PC-3 (cell line): ENCODE measurements at regions not wholly inside any gene's neighbourhood (a gene's known extent, or its start where the extent isn't known, plus 50 kb on each side); places are given as distances from the start of the nearest gene placed in this dataset.
"Not testable (repeated sequence)": the region's sequence is repeated elsewhere in the genome, so short reads cannot be mapped to it uniquely, and the experiment has no call there.

Experiments
- ATAC-seq: fragments of 200-7000 bp; cut with Tn5 transposase; 2 replicates; pipeline ENCODE4 v1.9.1; 2020; ENCODE audit warnings: mild to moderate bottlenecking, moderate library complexity
- BruUV-seq: library from RNA; stranded (reverse); fragments of 400-500 nt; replicated peaks from 2 replicates; lab custom pipeline; 2021; lab: Mats Ljungman, UMichigan
- CTCF ChIA-PET: fragments of 300-600 bp; sonication (Branson Sonifier 250); formaldehyde crosslinking; loops from one replicate; lab custom pipeline; 2022; ENCODE audit warnings: antibody characterized with exemption; lab: Charles Lee
- POLR2A ChIA-PET: fragments of 300-600 bp; sonication (Branson Sonifier 250); formaldehyde crosslinking; loops from one replicate; lab custom pipeline; 2022; ENCODE audit warnings: antibody characterized with exemption; ENCODE audit not compliant: unreplicated experiment; lab: Charles Lee
- DNase-seq: peaks from one replicate; pipeline ENCODE4 v3.0.0-alpha.2; 2015
- H2AFZ ChIP-seq: fragments of 300-600 bp; sonication (generic); 2 replicates; pipeline ENCODE4 v1.6.0; 2016; ENCODE audit warnings: antibody characterized with exemption, low read length
- H3F3A ChIP-seq: fragments of 300-600 bp; sonication (generic); one replicate; pipeline ENCODE4 v1.6.0; 2017; ENCODE audit warnings: antibody characterized with exemption, low read length, control low read depth, mild to moderate bottlenecking; ENCODE audit not compliant: unreplicated experiment
- H3K27ac ChIP-seq: fragments of 300-600 bp; sonication (generic); 2 replicates; pipeline ENCODE4 v1.5.1; 2016; ENCODE audit warnings: mild to moderate bottlenecking, low read length
- H3K27me3 ChIP-seq: fragments of 300-600 bp; sonication (generic); 2 replicates; pipeline ENCODE4 v1.6.1; 2016; ENCODE audit warnings: low read length, mixed read lengths
- H3K36me3 ChIP-seq: fragments of 300-600 bp; sonication (generic); 2 replicates; pipeline ENCODE4 v1.6.1; 2016; ENCODE audit warnings: low read depth, mixed run types, low read length, mixed read lengths
- H3K4me1 ChIP-seq: fragments of 300-600 bp; sonication (generic); 2 replicates; pipeline ENCODE4 v1.5.1; 2016; ENCODE audit warnings: low read length; ENCODE audit not compliant: insufficient read depth
- H3K4me2 ChIP-seq: fragments of 300-600 bp; sonication (generic); 2 replicates; pipeline ENCODE4 v1.6.0; 2016; ENCODE audit warnings: low read length
- H3K4me3 ChIP-seq: fragments of 300-600 bp; sonication (generic); 2 replicates; pipeline ENCODE4 v1.5.1; 2016; ENCODE audit warnings: mild to moderate bottlenecking, low read length, mixed read lengths
- H3K79me2 ChIP-seq: fragments of 300-600 bp; sonication (generic); 2 replicates; pipeline ENCODE4 v1.6.1; 2017; ENCODE audit warnings: low read length, mixed read lengths
- H3K9ac ChIP-seq: fragments of 300-600 bp; sonication (generic); 2 replicates; pipeline ENCODE4 v1.6.0; 2016; ENCODE audit warnings: mild to moderate bottlenecking, low read length
- H3K9me2 ChIP-seq: fragments of 300-600 bp; sonication (generic); replicated peaks from 2 replicates; pipeline ENCODE4 v1.6.1; 2016; ENCODE audit warnings: mixed run types, low read length, mixed read lengths
- H3K9me3 ChIP-seq: fragments of 300-600 bp; sonication (generic); 2 replicates; pipeline ENCODE4 v1.6.1; 2016; ENCODE audit warnings: low read length, mixed read lengths
- H4K20me1 ChIP-seq: fragments of 300-600 bp; sonication (generic); 2 replicates; pipeline ENCODE4 v1.6.1; 2016; ENCODE audit warnings: low read length, mixed read lengths
- EZH2 ChIP-seq: fragments of 300-600 bp; sonication (generic); IDR thresholded peaks from one replicate; pipeline ENCODE4 v1.6.1; 2017; ENCODE audit warnings: antibody characterized with exemption, mild to moderate bottlenecking, low read length; ENCODE audit not compliant: unreplicated experiment
- EZH2phosphoT487 ChIP-seq: fragments of 300-600 bp; sonication (generic); IDR thresholded peaks from 2 replicates; pipeline ENCODE4 v1.6.1; 2018; ENCODE audit warnings: mild to moderate bottlenecking, antibody characterized with exemption, low read length, borderline replicate concordance
- intact Hi-C: fragments of 100-400 bp; cut with micrococcal nuclease; formaldehyde crosslinking; loops from 2 replicates; pipeline ENCODE4 v1.9.0; 2023
- TF ChIP-seq, protein P1 (sequence below): fragments of 300-600 bp; sonication (generic); conservative IDR thresholded peaks from 2 replicates; pipeline ENCODE4 v1.5.1; 2017; ENCODE audit warnings: antibody characterized with exemption, low read depth, mild to moderate bottlenecking, low read length

DNA sequence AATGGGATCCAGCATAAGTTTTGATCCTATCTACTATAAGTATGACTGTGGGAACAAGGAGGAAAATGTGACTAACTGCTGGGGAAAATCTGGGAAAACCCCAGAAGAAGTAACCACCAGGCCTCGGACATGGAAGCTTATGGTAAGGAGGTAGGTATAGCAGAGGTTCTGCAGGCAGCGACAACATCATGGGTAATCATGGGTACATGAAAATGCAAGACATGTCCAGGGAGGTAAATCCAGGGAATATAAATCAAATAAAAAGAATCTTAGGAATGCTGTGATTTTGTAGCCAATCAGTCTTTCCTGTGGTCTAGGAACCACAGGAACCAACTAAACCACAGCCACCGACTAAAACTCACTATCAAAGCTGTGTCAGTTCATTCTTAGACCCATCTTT is 168.3 kb upstream of the NPY start:
- no peaks in the 10 kb centered on the region for H3K79me2 ChIP-seq
- H3K9me3 ChIP-seq, result no peaks in the 10 kb centered on the region
- H3K9ac ChIP-seq, result no peak overlapping the region
- H3K9me2 ChIP-seq, result no peaks in the 10 kb centered on the region
- H2AFZ ChIP-seq, result no peak overlapping the region
- DNase-seq, result no peak
- BruUV-seq, result no TSS peak
- no peaks in the 10 kb centered on the region for H3K27me3 ChIP-seq
- POLR2A ChIA-PET, result no interaction called here
- no peak for TF ChIP-seq EZH2phosphoT487
- H3K36me3 ChIP-seq, result no peaks in the 10 kb centered on the region
- H3K27ac ChIP-seq, result no peak overlapping the region
- H3K4me3 ChIP-seq, result no peak overlapping the region
- no peaks in the 10 kb centered on the region for H3K4me1 ChIP-seq
- no peaks in the 10 kb centered on the region for H3F3A ChIP-seq
- no peak overlapping the region for H3K4me2 ChIP-seq
- H4K20me1 ChIP-seq, result no peaks in the 10 kb centered on the region
- CTCF ChIA-PET, result no interaction called here
- intact Hi-C loops, result no loop called here
- ATAC-seq, result no peak

DNA sequence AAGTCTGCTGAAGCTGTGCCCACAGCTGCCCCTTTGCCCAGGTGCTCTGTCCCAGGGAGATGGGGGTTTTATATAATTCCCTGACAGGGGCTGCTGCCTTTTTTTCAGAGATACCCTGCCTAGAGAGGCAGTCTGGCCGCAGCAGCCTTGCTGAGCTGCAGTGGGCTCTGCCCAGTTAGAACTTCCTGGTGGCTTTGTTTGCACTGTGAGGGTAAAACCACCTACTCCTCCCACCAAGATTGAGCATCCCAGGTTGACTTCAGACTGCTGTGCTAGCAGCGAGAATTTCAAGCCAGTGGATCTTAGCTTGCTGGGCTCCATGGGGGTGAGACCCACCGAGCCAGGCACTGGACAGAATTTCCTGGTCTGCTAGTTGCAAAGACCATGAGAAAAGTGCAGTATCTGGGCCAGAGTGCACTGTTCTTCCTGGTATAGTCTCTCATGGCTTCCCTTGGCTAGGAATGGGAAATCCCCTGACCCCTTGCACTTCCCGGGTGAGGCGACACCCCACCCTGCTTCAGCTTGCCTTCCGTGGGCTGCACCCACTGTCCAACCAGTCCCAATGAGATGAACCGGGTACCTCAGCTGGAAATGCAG is 166.0 kb upstream of the NPY start:
- H3K4me2 ChIP-seq, H4K20me1 ChIP-seq, H3K9me2 ChIP-seq, H3F3A ChIP-seq, DNase-seq, H2AFZ ChIP-seq, ATAC-seq, H3K27ac ChIP-seq, H3K9ac ChIP-seq, intact Hi-C loops, H3K36me3 ChIP-seq, POLR2A ChIA-PET, CTCF ChIA-PET, H3K4me3 ChIP-seq, H3K4me1 ChIP-seq, BruUV-seq, H3K9me3 ChIP-seq, H3K79me2 ChIP-seq, H3K27me3 ChIP-seq: not testable (repeated sequence)

DNA sequence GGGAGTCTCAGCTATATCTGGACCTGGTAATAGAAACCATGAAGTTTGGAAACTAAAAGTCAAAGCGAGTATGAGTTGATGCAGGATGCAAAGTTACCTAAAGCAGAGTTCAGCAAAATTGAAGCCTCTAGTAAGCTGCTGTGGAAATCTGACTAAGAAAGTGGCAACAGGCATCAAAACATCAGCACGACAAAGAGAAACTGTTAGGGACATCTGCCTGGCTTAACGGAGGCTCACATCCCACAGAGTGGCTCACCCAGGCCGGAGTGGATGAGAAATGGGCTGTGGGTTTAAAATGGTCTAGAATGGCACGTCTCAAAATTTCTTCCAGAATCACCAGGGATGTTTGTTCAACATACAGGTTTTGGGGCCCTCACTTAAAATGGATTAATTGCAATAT is 164.1 kb upstream of the NPY start:
- no peaks in the 10 kb centered on the region for H3K9me3 ChIP-seq
- H3K79me2 ChIP-seq, result no peaks in the 10 kb centered on the region
- no peak overlapping the region for H3K4me2 ChIP-seq
- intact Hi-C loops, result no loop called here
- no peak for ATAC-seq
- no TSS peak for BruUV-seq
- POLR2A ChIA-PET, result no interaction called here
- no peaks in the 10 kb centered on the region for H3K4me1 ChIP-seq
- CTCF ChIA-PET, result no interaction called here
- no peak overlapping the region for H3K9ac ChIP-seq
- DNase-seq, result no peak
- H3K27ac ChIP-seq, result no peak overlapping the region
- no peaks in the 10 kb centered on the region for H4K20me1 ChIP-seq
- H3K27me3 ChIP-seq, result no peaks in the 10 kb centered on the region
- no peak overlapping the region for H2AFZ ChIP-seq
- no peaks in the 10 kb centered on the region for H3K36me3 ChIP-seq
- H3F3A ChIP-seq, result no peaks in the 10 kb centered on the region
- no peak overlapping the region for H3K4me3 ChIP-seq
- TF ChIP-seq, protein P1, sequence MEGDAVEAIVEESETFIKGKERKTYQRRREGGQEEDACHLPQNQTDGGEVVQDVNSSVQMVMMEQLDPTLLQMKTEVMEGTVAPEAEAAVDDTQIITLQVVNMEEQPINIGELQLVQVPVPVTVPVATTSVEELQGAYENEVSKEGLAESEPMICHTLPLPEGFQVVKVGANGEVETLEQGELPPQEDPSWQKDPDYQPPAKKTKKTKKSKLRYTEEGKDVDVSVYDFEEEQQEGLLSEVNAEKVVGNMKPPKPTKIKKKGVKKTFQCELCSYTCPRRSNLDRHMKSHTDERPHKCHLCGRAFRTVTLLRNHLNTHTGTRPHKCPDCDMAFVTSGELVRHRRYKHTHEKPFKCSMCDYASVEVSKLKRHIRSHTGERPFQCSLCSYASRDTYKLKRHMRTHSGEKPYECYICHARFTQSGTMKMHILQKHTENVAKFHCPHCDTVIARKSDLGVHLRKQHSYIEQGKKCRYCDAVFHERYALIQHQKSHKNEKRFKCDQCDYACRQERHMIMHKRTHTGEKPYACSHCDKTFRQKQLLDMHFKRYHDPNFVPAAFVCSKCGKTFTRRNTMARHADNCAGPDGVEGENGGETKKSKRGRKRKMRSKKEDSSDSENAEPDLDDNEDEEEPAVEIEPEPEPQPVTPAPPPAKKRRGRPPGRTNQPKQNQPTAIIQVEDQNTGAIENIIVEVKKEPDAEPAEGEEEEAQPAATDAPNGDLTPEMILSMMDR, result no peak
- no peak for TF ChIP-seq EZH2
- no peak for TF ChIP-seq EZH2phosphoT487
- no peaks in the 10 kb centered on the region for H3K9me2 ChIP-seq

DNA sequence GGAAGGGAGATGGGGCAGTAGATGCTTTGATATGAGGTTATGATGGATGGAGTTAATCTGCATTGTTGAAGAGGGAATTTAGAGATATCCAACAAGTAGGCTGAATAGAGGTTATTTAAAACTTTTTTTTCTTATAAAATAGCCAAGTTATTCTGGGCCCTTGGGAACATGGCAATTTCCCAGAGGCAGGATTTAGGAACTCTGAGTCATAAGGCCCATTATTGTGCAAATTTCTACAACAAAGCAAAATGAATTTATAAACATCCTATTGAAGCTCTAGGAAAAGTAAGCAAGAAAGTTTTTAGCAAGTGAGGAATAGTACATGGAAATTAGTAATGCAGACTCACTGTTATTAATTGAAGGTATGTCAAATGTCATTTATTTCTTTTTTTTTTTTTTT is 160.9 kb upstream of the NPY start:
- no peaks in the 10 kb centered on the region for H3F3A ChIP-seq
- no peaks in the 10 kb centered on the region for H3K4me1 ChIP-seq
- no peaks in the 10 kb centered on the region for H4K20me1 ChIP-seq
- DNase-seq, result no peak
- no peaks in the 10 kb centered on the region for H3K9me3 ChIP-seq
- H3K4me2 ChIP-seq, result no peak overlapping the region
- no peak overlapping the region for H3K27ac ChIP-seq
- no peak for TF ChIP-seq EZH2phosphoT487
- TF ChIP-seq, protein P1, result no peak
- no peak for TF ChIP-seq EZH2
- ATAC-seq, result no peak
- no peaks in the 10 kb centered on the region for H3K9me2 ChIP-seq
- no peak overlapping the region for H3K9ac ChIP-seq
- H3K4me3 ChIP-seq, result no peak overlapping the region
- BruUV-seq, result no TSS peak
- H3K79me2 ChIP-seq, result no peaks in the 10 kb centered on the region
- POLR2A ChIA-PET, result no interaction called here
- intact Hi-C loops, result no loop called here
- no peak overlapping the region for H2AFZ ChIP-seq
- H3K36me3 ChIP-seq, result no peaks in the 10 kb centered on the region
- CTCF ChIA-PET, result no interaction called here
- no peaks in the 10 kb centered on the region for H3K27me3 ChIP-seq
